Renal cortex interstitium (tissue), 11 donors: ENCODE measurements at regions not wholly inside any gene's neighbourhood (a gene's known extent, or its start where the extent isn't known, plus 50 kb on each side); places are given as distances from the start of the nearest gene placed in this dataset.
"Not testable (repeated sequence)": the region's sequence is repeated elsewhere in the genome, so short reads cannot be mapped to it uniquely, and the experiment has no call there.

Experiments used
- DNase-seq, 11 donors: peaks; one replicate each; pipeline ENCODE4 v3.0.0-alpha.2; 2013; ENCODE audit warnings: low read depth in 9 of 11, low spot score in 4 of 11; ENCODE audit errors: extremely low read depth in 1 of 11

- no peak for DNase-seq
Measured at GRCh38 chr1:192475329-192475728, 100.2 kb upstream of the RGS1 start.

DNA sequence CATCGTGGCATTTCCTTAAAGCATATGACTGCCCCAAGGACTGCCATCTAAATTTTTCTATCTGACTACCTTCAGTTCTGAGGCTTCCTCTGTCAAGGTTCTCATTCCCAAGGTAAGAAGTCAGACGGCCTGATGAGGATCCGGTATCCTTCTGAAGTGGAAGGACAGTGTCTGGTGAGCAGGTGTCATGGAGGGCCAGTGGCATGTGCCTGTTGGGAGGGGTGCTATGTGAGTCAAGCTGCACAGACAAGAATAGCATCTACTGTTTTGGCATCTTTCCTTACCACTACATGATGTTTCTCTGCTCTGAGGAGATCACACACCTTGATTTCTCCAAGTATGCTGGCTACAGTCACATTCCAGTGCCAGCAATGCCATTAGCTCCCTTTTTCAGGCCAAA is 99.6 kb upstream of the RGS1 start:
- no peak for DNase-seq

DNA sequence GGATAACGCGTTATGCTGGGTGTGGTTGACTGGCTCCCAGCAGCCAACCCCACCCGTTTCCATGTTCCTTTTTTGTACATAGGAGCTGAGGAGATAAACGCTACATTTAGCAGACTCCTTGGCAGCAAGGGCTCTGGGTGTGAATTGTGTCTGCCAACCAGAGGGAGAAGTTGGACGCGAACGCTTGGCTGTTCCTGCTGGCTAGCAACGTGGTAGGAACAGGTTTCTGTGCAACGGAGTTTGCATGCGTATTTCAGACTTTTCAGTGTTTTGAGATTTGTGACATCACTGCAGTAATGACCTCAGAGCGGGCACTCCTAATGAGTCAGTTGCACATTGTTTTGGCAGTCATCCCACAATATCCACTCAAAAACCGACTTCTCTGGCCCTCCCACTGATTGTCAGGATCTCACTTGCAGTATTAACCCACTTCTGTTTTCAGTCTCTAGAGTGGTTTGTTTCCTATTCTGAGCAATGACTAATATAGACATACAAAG is 98.7 kb upstream of the RGS1 start:
- DNase-seq, result no peak

DNA sequence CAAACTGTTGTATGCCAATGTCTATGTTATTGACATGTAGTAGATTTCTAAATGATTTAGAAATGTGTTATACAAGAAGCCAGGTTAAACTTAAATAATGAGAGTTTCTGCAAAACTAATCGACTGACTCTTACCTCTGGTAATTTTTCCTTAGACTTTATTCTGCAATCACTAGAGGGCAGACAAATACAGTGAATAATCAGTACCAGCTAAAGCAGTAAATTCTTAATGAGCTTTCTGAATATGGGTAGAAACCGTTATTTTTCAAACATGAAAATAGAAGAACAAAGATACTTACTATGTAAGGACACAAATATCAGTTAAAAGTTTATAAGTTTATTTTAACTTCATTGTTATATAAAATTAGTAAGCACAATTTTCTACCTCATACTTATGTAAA is 97.9 kb upstream of the RGS1 start:
- peak in 1 of 11 donors; percentile 31 for DNase-seq

GRCh38 chr1:192485692-192486436 is 89.7 kb upstream of the RGS1 start:
- no peak for DNase-seq

GRCh38 chr1:192488058-192488457 is 87.5 kb upstream of the RGS1 start:
- no peak for DNase-seq

GRCh38 chr1:192489047-192489446 is 86.5 kb upstream of the RGS1 start:
- DNase-seq, result no peak

- DNase-seq, result peak in 10 of 11 donors; percentile 48 to 85 (median 69)
Measured at GRCh38 chr1:192489748-192490147, 85.8 kb upstream of the RGS1 start.

DNA sequence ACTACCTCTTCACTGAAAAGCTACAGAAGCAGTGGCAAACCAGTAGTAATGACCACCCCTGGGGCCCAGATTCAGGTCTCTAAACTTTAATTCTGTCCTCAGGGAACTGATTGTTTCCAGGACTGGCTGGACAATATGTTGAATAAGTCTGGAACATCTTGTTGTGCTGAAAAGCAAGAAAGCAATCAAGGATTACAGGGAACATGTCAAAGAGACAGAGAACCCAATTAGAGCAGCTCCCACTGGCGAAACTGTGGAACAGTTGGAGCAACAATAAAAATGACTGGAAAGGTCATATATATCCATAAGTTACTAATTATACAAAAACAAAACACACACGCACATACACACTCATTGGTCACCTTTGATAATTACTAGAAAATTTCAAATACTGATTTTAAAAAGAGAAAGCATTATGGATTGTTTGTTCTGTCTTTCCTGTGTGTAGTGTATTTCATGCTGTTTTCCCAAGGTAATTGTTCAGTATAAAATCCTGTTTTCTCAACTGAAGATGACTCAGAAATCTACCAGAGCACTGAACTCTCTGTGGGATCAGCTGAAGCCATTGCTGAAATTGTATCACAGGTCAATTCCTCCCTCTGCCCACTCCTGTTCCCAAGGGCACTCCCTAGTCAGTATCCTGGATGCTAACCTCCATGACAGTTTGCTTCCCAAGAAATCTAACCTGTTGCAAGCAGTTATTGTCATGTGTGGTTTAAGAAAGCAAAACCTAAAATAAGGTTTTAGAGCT is 83.6 kb upstream of the RGS1 start:
- DNase-seq, result no peak

DNA sequence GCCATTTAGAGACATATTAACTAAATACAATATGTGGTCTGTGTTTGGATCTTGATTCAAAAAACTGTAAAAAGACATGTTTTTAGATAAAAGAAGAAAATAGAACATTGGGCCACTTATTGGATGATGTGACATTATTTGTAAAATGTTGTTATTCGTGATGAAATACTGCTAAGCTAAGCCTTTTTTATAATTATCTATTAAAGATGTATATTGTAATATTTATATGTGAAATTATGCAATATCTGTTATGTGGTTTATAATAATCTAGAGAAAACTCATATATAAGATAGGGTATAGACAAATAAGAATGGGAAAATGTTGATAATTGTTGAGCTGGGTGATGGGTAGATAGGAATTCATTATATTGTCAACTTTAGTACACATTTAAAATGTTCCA is 82.0 kb upstream of the RGS1 start:
- no peak for DNase-seq

DNA sequence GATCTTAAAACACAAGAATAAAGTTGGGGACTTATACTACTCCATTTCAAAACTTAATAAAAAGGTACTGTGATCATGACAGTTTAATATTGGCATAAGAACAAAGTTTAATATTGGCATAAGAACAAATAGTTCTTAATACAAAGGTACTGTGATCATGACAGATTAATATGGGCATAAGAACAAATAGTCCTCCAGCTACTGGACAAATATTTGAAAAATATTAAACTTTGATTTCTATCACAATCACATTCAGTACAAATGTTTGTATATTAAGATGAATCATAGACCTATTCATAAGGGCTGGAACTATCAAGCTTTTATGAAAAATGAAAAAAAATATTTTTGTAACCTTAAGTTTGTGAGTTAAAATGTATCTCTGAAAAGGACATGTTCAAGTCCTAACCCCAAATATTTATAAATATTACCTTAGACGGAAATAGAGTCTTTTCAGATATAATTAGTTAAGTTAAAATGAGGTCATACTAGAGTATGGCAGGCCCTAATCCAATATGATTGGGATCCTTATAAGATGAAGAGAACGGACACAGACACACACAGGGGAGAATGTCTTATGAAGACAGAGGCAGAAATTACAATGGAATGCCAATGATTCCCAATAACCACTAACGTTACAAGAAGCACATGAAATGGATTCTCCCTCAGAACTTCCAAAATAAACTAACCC is 79.1 kb upstream of the RGS1 start:
- no peak for DNase-seq

GRCh38 chr1:192497214-192497794 is 78.3 kb upstream of the RGS1 start:
- DNase-seq, result no peak

DNA sequence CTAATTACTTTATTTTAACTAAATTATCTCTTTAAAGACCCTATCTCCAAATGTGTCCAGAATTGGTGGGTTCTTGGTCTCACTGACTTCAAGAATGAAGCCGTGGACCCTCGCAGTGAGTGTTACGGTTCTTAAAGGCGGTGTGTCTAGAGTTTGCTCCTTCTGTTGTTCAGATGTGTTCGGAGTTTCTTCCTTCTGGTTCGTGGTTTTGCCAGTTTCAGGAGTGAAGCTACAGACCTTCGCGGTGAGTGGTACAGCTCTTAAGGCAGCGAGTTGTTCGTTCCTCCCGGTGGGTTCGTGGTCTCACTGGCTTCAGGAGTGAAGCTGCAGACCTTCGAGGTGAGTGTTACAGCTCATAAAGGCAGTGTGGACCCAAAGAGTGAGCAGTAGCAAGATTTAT is 77.5 kb upstream of the RGS1 start:
- DNase-seq, result not testable (repeated sequence)

DNA sequence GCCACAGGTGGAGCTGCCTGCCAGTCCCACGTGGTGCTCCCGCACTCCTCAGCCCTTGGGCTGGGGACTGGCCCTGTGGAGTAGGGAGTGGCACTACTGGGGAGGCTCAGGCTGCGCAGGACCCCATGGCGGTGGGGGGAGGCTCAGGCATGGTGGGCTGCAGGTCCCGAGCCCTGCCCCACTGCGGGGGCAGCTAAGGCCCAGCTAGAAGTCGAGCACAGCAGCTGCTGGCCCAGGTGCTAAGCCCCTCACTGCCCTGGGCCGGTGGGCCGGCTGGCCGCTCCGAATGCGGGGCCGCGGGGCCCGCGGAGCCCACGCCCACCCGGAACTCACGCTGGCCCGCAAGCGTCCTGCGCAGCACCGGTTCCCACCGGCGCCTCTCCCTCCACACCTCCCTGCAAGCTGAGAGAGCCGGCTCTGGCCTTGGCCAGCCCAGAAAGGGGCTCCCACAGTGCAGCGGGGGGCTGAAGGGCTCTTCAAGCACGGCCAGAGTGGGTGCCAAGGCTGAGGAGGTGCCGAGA is 76.5 kb upstream of the RGS1 start:
- not testable (repeated sequence) for DNase-seq

- not testable (repeated sequence) for DNase-seq
Measured at GRCh38 chr1:192500541-192500940, 75.0 kb upstream of the RGS1 start.

DNA sequence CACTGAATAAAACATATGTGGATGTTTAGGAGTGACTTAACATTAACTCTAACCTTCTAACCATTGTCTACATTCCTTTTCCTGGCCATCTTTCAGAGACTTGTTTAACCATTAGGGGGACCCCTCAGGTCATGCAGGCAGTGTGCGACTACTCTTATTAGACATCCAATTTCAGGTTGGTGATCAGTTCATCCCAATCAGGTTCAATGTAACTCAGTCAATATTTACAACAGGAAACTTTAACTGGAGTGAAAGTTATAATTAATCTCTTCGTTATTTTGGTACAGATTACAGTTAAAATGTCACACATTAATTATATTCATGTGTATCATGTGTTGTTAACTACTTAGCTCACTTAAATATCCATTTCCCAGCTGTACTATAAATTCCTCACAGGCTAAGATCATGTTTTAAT is 68.8 kb upstream of the RGS1 start:
- no peak for DNase-seq

- DNase-seq, result no peak
Measured at GRCh38 chr1:192512426-192513162, 63.0 kb upstream of the RGS1 start.

DNA sequence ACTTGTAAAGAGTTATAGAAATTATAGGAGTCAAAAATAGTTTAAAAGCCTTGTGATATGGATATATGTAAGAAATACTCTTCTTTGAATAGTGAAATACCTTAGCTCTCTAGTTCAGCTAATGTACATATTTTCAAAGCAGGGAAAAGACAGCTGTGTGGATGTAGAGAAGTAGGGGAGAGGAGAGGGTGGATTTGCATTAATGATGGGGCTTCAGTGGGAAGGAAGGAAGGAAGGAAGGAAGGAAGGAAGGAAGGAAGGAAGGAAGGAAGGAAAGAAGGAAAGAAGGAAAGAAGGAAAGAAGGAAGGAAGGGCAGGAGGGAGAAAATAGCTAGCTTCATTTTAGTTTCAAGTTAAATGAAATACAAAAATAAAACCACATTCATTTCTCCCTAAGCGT is 62.4 kb upstream of the RGS1 start:
- no peak for DNase-seq

GRCh38 chr1:192513697-192514096 is 61.9 kb upstream of the RGS1 start:
- no peak for DNase-seq
